Upper lobe of left lung (tissue), 4 donors: ENCODE measurements at regions not wholly inside any gene's neighbourhood (a gene's known extent, or its start where the extent isn't known, plus 50 kb on each side); places are given as distances from the start of the nearest gene placed in this dataset.

Experiments
- CTCF ChIP-seq, 6 experiments: fragments of 450-650 bp in 4 of 6; fragments of 200-600 bp in 2 of 6; sonication (generic) in 2 of 6; IDR thresholded peaks; one replicate each; pipeline ENCODE4 v1.5.1; 2016 to 2019; ENCODE audit warnings: antibody characterized with exemption in 6 of 6
- POLR2A ChIP-seq, 4 donors: fragments of 450-650 bp; IDR thresholded peaks; one replicate each; pipeline ENCODE4 v1.5.1; 2016 to 2017; ENCODE audit warnings: antibody characterized with exemption in 4 of 4, mild to moderate bottlenecking in 2 of 4

GRCh38 chr4:38366997-38367396 is 297.0 kb upstream of the KLF3 start:
- TF ChIP-seq POLR2A (IDR thresholded peaks at IDR 0.05) = no peak
- no peak for TF ChIP-seq CTCF (IDR thresholded peaks at IDR 0.05)
